Activated naive CD4-positive, alpha-beta T cell treated with anti-CD3 and anti-CD28 coated beads, Interleukin-2, amount 50 U/mL, for 24 hours (primary cell): ENCODE measurements at regions not wholly inside any gene's neighbourhood (a gene's known extent, or its start where the extent isn't known, plus 50 kb on each side); places are given as distances from the start of the nearest gene placed in this dataset.

Experiments
- H3K27ac Mint-ChIP-seq: one replicate; pipeline ENCODE4 v1.8.0; 2021; ENCODE audit warnings: mild to moderate bottlenecking, mixed read lengths
- H3K27me3 Mint-ChIP-seq: one replicate; pipeline ENCODE4 v1.8.0; 2021; ENCODE audit warnings: mixed read lengths
- H3K36me3 Mint-ChIP-seq: one replicate; pipeline ENCODE4 v1.8.0; 2021; ENCODE audit warnings: mixed read lengths
- H3K4me1 Mint-ChIP-seq: one replicate; pipeline ENCODE4 v1.8.0; 2021; ENCODE audit warnings: mixed read lengths
- H3K4me3 Mint-ChIP-seq: one replicate; pipeline ENCODE4 v1.8.0; 2021; ENCODE audit warnings: mild to moderate bottlenecking, mixed read lengths
- H3K9me3 Mint-ChIP-seq: one replicate; pipeline ENCODE4 v1.8.0; 2021; ENCODE audit warnings: mixed read lengths

- Mint-ChIP-seq H3K27ac (no peak overlapping the region), H3K27me3 (no peaks in the 10 kb centered on the region), H3K4me3 (no peak overlapping the region), H3K4me1 (peaks cover 7% of the 10 kb centered on the region), H3K9me3 (peaks cover 13% of the 10 kb centered on the region), H3K36me3 (no peaks in the 10 kb centered on the region)
Measured at GRCh38 chr5:5021436-5021835, 118.7 kb upstream of the ADAMTS16 start.

- no peak overlapping the region for H3K27ac Mint-ChIP-seq
- H3K27me3 Mint-ChIP-seq: no peaks in the 10 kb centered on the region
- peaks cover 7% of the 10 kb centered on the region for H3K4me1 Mint-ChIP-seq
- H3K9me3 Mint-ChIP-seq: peaks cover 13% of the 10 kb centered on the region
- H3K36me3 Mint-ChIP-seq: no peaks in the 10 kb centered on the region
- no peak overlapping the region for H3K4me3 Mint-ChIP-seq
Measured at GRCh38 chr5:5025098-5025773, 114.9 kb upstream of the ADAMTS16 start.

GRCh38 chr5:5025774-5026408, 114.2 kb upstream of the ADAMTS16 start:
- Mint-ChIP-seq H3K9me3 (peaks cover 13% of the 10 kb centered on the region), H3K27me3 (no peaks in the 10 kb centered on the region), H3K36me3 (no peaks in the 10 kb centered on the region), H3K4me3 (no peak overlapping the region), H3K27ac (no peak overlapping the region), H3K4me1 (peaks cover 7% of the 10 kb centered on the region)

DNA sequence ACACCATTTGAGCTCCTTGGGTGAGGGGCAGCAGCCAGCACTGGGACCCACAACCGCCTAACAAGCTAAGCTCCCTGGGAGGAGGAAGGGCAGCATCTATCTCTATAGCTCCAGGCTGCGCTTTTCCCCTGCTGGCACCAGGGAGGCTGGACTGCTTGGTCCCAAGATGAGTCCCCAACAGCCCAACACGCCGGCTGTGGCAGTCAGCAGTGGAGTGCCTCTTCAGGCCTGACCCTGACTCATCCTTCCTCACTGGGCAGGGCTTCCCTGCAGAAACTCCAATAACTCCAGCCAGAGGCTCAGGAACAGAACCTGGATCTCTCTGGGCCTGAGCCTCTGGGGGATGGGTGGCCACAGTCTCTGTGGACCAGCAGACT, 113.7 kb upstream of the ADAMTS16 start:
- Mint-ChIP-seq H3K27ac (no peak overlapping the region), H3K4me1 (peaks cover 7% of the 10 kb centered on the region), H3K36me3 (no peaks in the 10 kb centered on the region), H3K9me3 (peaks cover 13% of the 10 kb centered on the region), H3K4me3 (no peak overlapping the region), H3K27me3 (no peaks in the 10 kb centered on the region)

DNA sequence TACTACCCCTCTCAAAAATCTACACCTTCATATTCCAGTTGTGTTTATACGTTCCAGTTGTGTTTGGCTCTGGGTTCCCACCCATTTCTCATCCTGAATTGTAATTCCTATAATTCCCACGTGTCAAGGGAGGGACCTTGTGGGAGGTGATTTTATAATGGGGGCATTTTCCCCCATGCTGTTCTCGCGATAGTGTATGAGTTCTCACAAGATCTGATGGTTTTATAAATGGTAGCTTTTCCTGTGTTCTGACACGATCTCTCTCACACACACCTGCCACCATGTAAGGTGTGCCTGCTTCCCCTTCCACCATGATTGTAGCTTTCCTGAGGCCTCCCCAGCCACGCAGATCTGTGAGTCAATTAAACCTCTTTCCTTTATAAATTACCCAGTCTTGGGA, 108.5 kb upstream of the ADAMTS16 start:
- no peaks in the 10 kb centered on the region for H3K4me1 Mint-ChIP-seq
- no peaks in the 10 kb centered on the region for H3K27me3 Mint-ChIP-seq
- H3K9me3 Mint-ChIP-seq: no peaks in the 10 kb centered on the region
- H3K36me3 Mint-ChIP-seq: no peaks in the 10 kb centered on the region
- H3K27ac Mint-ChIP-seq: no peak overlapping the region
- no peak overlapping the region for H3K4me3 Mint-ChIP-seq

DNA sequence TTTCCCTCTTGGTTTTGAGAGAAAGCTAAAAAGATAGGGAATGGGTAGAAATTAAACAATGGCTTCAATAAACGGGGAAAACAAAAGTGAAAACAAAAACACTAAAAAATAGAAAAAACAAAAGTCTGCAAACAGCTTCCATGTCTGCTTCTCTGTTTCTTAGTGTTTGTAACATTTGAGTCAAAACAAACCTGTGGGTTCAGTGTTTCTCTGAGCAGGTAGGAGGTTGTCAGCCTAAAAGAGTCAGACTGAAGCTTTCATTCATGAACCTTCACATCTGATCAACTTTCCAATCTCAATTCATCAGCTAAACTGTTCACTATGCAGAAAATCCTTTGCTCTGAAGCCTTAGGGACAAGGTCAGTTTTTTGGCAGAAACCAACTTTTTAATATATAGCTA, 102.5 kb upstream of the ADAMTS16 start:
- no peaks in the 10 kb centered on the region for H3K4me1 Mint-ChIP-seq
- H3K27me3 Mint-ChIP-seq: no peaks in the 10 kb centered on the region
- no peak overlapping the region for H3K4me3 Mint-ChIP-seq
- H3K9me3 Mint-ChIP-seq: no peaks in the 10 kb centered on the region
- no peaks in the 10 kb centered on the region for H3K36me3 Mint-ChIP-seq
- no peak overlapping the region for H3K27ac Mint-ChIP-seq

- H3K27me3 Mint-ChIP-seq: no peaks in the 10 kb centered on the region
Measured at GRCh38 chr5:5039918-5040317, 100.2 kb upstream of the ADAMTS16 start.

DNA sequence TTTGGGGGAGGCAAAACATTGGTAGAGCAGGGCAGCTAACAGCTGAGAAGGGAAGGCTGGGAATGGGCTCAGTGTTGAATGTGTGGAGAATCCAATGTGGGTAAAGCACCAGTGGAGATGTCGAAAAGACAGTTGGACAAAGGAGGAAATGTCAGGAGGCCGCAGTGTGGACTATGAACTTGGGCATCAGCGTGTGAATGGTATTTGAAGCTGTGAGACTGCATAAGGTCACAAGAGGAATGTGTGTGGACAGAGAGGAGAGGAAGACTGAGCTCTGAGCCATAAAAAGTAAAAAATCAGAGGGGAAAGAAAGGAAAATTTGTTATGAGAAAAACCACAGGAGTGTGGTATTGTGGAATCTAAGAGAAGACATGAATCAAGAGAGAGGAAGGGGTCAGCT, 99.4 kb upstream of the ADAMTS16 start:
- no peaks in the 10 kb centered on the region for H3K27me3 Mint-ChIP-seq
- H3K36me3 Mint-ChIP-seq: no peaks in the 10 kb centered on the region
- no peak overlapping the region for H3K27ac Mint-ChIP-seq
- H3K4me3 Mint-ChIP-seq: no peak overlapping the region
- H3K4me1 Mint-ChIP-seq: no peaks in the 10 kb centered on the region
- no peaks in the 10 kb centered on the region for H3K9me3 Mint-ChIP-seq

More at GRCh38 chr5:5039918-5040317, 100.2 kb upstream of the ADAMTS16 start:
- H3K9me3 Mint-ChIP-seq: no peaks in the 10 kb centered on the region
- no peaks in the 10 kb centered on the region for H3K4me1 Mint-ChIP-seq
- H3K4me3 Mint-ChIP-seq: no peak overlapping the region
- H3K36me3 Mint-ChIP-seq: no peaks in the 10 kb centered on the region
- H3K27ac Mint-ChIP-seq: no peak overlapping the region

- Mint-ChIP-seq H3K4me3 (no peak overlapping the region), H3K9me3 (no peaks in the 10 kb centered on the region), H3K27ac (no peak overlapping the region), H3K27me3 (no peaks in the 10 kb centered on the region), H3K36me3 (no peaks in the 10 kb centered on the region), H3K4me1 (no peaks in the 10 kb centered on the region)
Measured at GRCh38 chr5:5042806-5043205, 97.3 kb upstream of the ADAMTS16 start.

DNA sequence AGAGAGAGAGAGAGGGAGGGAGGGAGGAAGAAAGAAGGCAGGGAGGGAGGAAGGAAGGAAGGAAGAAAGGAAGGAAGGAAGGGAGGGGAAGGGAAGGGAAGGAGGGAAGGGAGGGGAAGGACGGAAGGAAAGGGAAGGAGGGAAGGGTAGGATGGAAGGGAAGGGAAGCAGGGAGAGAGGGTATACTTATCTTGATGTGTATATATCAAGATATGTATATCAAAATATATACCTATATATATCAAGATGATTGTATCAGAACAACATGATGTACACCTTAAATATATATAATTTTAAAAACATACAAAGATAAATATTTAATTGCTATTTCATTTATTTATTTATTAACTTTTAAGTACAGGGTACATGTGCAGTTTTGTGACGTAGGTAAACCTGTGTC, 96.8 kb upstream of the ADAMTS16 start:
- no peaks in the 10 kb centered on the region for H3K4me1 Mint-ChIP-seq
- H3K27ac Mint-ChIP-seq: no peak overlapping the region
- H3K4me3 Mint-ChIP-seq: no peak overlapping the region
- no peaks in the 10 kb centered on the region for H3K36me3 Mint-ChIP-seq
- no peaks in the 10 kb centered on the region for H3K27me3 Mint-ChIP-seq
- H3K9me3 Mint-ChIP-seq: no peaks in the 10 kb centered on the region

- Mint-ChIP-seq H3K4me1 (no peaks in the 10 kb centered on the region), H3K27me3 (no peaks in the 10 kb centered on the region), H3K36me3 (no peaks in the 10 kb centered on the region), H3K27ac (no peak overlapping the region), H3K4me3 (no peak overlapping the region), H3K9me3 (no peaks in the 10 kb centered on the region)
Measured at GRCh38 chr5:5044247-5044840, 95.8 kb upstream of the ADAMTS16 start.

- no peak overlapping the region for H3K4me3 Mint-ChIP-seq
- H3K36me3 Mint-ChIP-seq: no peaks in the 10 kb centered on the region
- no peaks in the 10 kb centered on the region for H3K4me1 Mint-ChIP-seq
- H3K27me3 Mint-ChIP-seq: no peaks in the 10 kb centered on the region
- no peaks in the 10 kb centered on the region for H3K9me3 Mint-ChIP-seq
- no peak overlapping the region for H3K27ac Mint-ChIP-seq
Measured at GRCh38 chr5:5046680-5047502, 93.2 kb upstream of the ADAMTS16 start.

DNA sequence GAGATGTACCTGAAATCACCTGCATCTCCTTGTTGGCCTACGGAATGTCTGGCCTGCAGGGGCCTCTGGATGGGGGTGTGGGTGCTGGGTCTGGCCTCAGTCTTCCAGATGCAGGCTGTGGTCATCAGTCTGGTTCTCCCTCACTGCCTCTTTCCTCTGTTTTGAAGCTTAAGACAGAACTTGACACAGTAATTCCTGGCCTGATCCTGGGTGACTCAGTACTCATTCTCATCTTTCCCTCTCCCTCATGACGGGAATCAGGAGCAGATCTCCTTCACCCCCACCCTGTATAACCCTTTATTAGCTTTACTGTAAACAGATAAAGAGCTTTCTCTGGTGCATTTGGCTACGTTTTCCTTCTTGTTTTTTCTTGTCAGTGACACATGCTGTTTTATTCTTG, 89.3 kb upstream of the ADAMTS16 start:
- H3K36me3 Mint-ChIP-seq: no peaks in the 10 kb centered on the region
- no peaks in the 10 kb centered on the region for H3K4me1 Mint-ChIP-seq
- H3K27me3 Mint-ChIP-seq: peaks cover 4% of the 10 kb centered on the region
- no peak overlapping the region for H3K4me3 Mint-ChIP-seq
- H3K27ac Mint-ChIP-seq: no peak overlapping the region
- no peaks in the 10 kb centered on the region for H3K9me3 Mint-ChIP-seq

- Mint-ChIP-seq H3K36me3 (no peaks in the 10 kb centered on the region), H3K27ac (no peak overlapping the region), H3K4me1 (no peaks in the 10 kb centered on the region), H3K9me3 (peaks cover 9% of the 10 kb centered on the region), H3K4me3 (no peak overlapping the region), H3K27me3 (peaks cover 5% of the 10 kb centered on the region)
Measured at GRCh38 chr5:5055712-5056111, 84.4 kb upstream of the ADAMTS16 start.

DNA sequence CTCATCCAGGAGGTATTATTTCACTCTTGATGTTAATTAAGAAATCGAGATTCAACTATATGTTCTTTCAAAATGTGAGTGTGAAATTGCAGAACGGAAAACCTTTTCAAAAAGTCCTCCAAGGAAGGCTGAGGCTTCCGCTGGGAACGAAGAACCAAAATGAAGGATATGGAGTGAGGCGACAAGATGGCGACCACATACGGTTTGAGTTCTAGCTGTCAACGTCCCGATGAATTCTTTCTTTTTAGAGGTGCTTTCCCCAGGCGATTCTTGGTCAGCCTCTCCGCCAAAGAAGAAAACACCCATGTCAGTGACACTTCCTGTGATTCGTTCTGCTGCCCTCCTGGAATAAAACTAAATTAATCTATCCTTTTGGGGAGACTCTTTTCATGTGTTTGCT, 78.3 kb upstream of the ADAMTS16 start:
- no peaks in the 10 kb centered on the region for H3K4me1 Mint-ChIP-seq
- no peak overlapping the region for H3K4me3 Mint-ChIP-seq
- H3K27me3 Mint-ChIP-seq: peaks cover 1% of the 10 kb centered on the region
- no peaks in the 10 kb centered on the region for H3K36me3 Mint-ChIP-seq
- peaks cover 17% of the 10 kb centered on the region for H3K9me3 Mint-ChIP-seq
- H3K27ac Mint-ChIP-seq: no peak overlapping the region
